Osteocyte (in vitro differentiated cells): ENCODE measurements at regions not wholly inside any gene's neighbourhood (a gene's known extent, or its start where the extent isn't known, plus 50 kb on each side); places are given as distances from the start of the nearest gene placed in this dataset.

Experiments used
- DNase-seq: peaks from one replicate; pipeline ENCODE4 v3.0.0; 2021; ENCODE audit warnings: mixed read lengths; ENCODE audit not compliant: unreplicated experiment; ENCODE audit errors: extremely low spot score
- H3K27ac Mint-ChIP-seq: one replicate; pipeline ENCODE4 v1.8.0; 2021; ENCODE audit warnings: mild to moderate bottlenecking, mixed read lengths; ENCODE audit not compliant: unreplicated experiment
- H3K27me3 Mint-ChIP-seq: one replicate; pipeline ENCODE4 v1.8.0; 2021; ENCODE audit warnings: mixed read lengths; ENCODE audit not compliant: unreplicated experiment
- H3K36me3 Mint-ChIP-seq: one replicate; pipeline ENCODE4 v1.8.0; 2021; ENCODE audit warnings: mixed read lengths; ENCODE audit not compliant: unreplicated experiment
- H3K4me1 Mint-ChIP-seq: one replicate; pipeline ENCODE4 v1.8.0; 2021; ENCODE audit warnings: mixed read lengths; ENCODE audit not compliant: unreplicated experiment
- H3K4me3 Mint-ChIP-seq: one replicate; pipeline ENCODE4 v1.8.0; 2021; ENCODE audit warnings: mild to moderate bottlenecking, moderate library complexity, mixed read lengths; ENCODE audit not compliant: unreplicated experiment
- H3K9me3 Mint-ChIP-seq: one replicate; pipeline ENCODE4 v1.8.0; 2021; ENCODE audit warnings: mixed read lengths; ENCODE audit not compliant: unreplicated experiment
- CTCF ChIP-seq: fragments of 200-600 bp; sonication (generic); IDR thresholded peaks from 2 replicates; pipeline ENCODE4 v1.5.0; 2021; ENCODE audit warnings: antibody characterized with exemption, mild to moderate bottlenecking, moderate library complexity

DNA sequence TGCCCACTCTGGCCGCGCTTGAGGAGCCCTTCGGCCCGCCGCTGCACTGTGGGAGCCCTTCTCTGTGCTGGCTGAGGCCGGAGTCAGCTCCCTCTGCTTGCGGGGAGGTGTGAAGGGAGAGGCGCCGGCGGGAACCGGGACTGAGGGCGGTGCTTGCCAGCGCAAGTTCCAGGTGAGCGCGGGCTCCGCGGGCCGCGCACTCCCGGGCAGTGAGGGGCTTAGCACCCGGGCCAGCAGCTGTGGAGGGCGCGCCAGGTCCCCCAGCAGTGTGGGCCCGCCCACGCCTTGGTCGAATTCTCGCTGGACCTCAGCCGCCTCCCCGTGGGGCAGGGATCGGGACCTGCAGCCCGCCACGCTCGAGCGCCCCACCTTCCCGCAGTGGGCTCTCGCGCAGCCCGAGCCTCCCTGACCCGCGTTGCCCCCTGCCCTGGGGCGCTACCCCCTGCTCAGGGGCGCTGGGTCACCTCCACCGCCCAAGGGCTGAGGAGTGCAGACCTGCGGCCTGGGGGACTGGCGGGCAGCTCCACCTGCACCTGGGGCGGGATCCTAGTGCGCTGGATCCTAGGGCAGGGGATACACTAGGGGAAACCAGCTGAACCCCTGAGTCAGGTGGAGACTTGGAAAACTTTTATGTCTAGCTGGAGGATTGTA is 97.3 kb downstream of the CD8B2 start:
- Mint-ChIP-seq H3K27ac (no peak overlapping the region), H3K36me3 (no peaks in the 10 kb centered on the region), H3K4me1 (peaks cover 12% of the 10 kb centered on the region), H3K4me3 (no peak overlapping the region), H3K27me3 (peaks cover 43% of the 10 kb centered on the region), H3K9me3 (no peaks in the 10 kb centered on the region)
- DNase-seq: no peak
- no peak for TF ChIP-seq CTCF

GRCh38 chr2:106596844-106597243 is 109.7 kb downstream of the CD8B2 start:
- Mint-ChIP-seq H3K36me3 (no peaks in the 10 kb centered on the region), H3K4me1 (no peaks in the 10 kb centered on the region), H3K27ac (no peak overlapping the region), H3K9me3 (peaks cover 4% of the 10 kb centered on the region), H3K4me3 (no peak overlapping the region), H3K27me3 (peaks cover 57% of the 10 kb centered on the region)
- peak; percentile 38 for TF ChIP-seq CTCF
- no peak for DNase-seq

GRCh38 chr2:106599540-106599939 is 112.4 kb downstream of the CD8B2 start:
- no peak for DNase-seq
- H3K4me1 Mint-ChIP-seq: no peaks in the 10 kb centered on the region
- TF ChIP-seq CTCF: no peak
- no peak overlapping the region for H3K4me3 Mint-ChIP-seq
- H3K27me3 Mint-ChIP-seq: peaks cover 46% of the 10 kb centered on the region
- no peak overlapping the region for H3K27ac Mint-ChIP-seq
- no peaks in the 10 kb centered on the region for H3K36me3 Mint-ChIP-seq
- H3K9me3 Mint-ChIP-seq: peaks cover 4% of the 10 kb centered on the region

DNA sequence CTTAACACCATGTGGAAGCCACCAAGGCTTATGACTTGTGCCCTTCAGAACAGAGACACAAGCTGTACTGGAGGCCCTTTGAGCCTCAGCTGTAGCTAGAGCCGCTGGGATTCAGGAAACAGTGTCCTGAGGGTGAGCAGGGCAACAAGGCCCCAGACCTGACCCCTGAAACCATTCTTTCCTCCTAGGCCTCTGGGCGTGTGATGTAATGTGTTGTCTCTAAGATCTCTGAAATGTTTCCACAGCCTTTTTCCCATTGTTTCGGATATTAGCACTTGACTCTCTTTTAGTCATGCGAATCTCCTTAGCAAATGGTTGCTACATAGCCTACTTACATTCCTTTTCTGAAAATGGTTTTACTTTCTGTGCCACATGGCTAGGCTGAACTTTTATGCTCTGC is 114.9 kb downstream of the CD8B2 start:
- Mint-ChIP-seq H3K9me3 (peaks cover 4% of the 10 kb centered on the region), H3K27ac (no peak overlapping the region)
- no peak for TF ChIP-seq CTCF

GRCh38 chr2:106606652-106607051 is 119.5 kb downstream of the CD8B2 start:
- H3K4me3 Mint-ChIP-seq: no peak overlapping the region
- no peaks in the 10 kb centered on the region for H3K36me3 Mint-ChIP-seq
- H3K4me1 Mint-ChIP-seq: no peaks in the 10 kb centered on the region
- no peaks in the 10 kb centered on the region for H3K9me3 Mint-ChIP-seq
- no peak overlapping the region for H3K27ac Mint-ChIP-seq
- peaks cover 45% of the 10 kb centered on the region for H3K27me3 Mint-ChIP-seq
- DNase-seq: no peak
- TF ChIP-seq CTCF: no peak

More for the DNA sequence above, 114.9 kb downstream of the CD8B2 start:
- DNase-seq: no peak
- H3K27me3 Mint-ChIP-seq: peaks cover 40% of the 10 kb centered on the region
- no peak overlapping the region for H3K4me3 Mint-ChIP-seq
- H3K4me1 Mint-ChIP-seq: no peaks in the 10 kb centered on the region
- no peaks in the 10 kb centered on the region for H3K36me3 Mint-ChIP-seq
